Gastrocnemius medialis (tissue), 4 donors: ENCODE measurements at regions not wholly inside any gene's neighbourhood (a gene's known extent, or its start where the extent isn't known, plus 50 kb on each side); places are given as distances from the start of the nearest gene placed in this dataset.

Source experiments
- ATAC-seq, 2 donors: fragments of 150-250 bp; one replicate each; pipeline ENCODE4 v1.9.1; 2016
- DNase-seq, 2 donors: peaks; one replicate each; pipeline ENCODE4 v3.0.0-alpha.2; 2019
- H3K27ac ChIP-seq, 4 donors: fragments of 200-600 bp; sonication (generic); 1 replicate in 1 of 4; 2 replicates in 3 of 4; pipeline ENCODE4 v1.5.1; 2016 to 2018; ENCODE audit warnings: mild to moderate bottlenecking in 2 of 4, moderate library complexity in 1 of 4
- H3K27me3 ChIP-seq, 3 donors: fragments of 200-600 bp; sonication (generic) in 2 of 3; 1 replicate in 1 of 3; 2 replicates in 2 of 3; pipeline versions ENCODE4 v1.5.1 to v1.6.0; 2016 to 2019; ENCODE audit warnings: mild to moderate bottlenecking in 1 of 3, moderate library complexity in 1 of 3
- H3K36me3 ChIP-seq, 2 donors: fragments of 200-600 bp; sonication (generic) in 1 of 2; one replicate each; pipeline ENCODE4 v1.5.1; 2017 to 2018
- H3K4me1 ChIP-seq, 2 donors: fragments of 200-600 bp; sonication (generic) in 1 of 2; one replicate each; pipeline ENCODE4 v1.5.1; 2016 to 2017; ENCODE audit warnings: mild to moderate bottlenecking in 2 of 2
- H3K4me3 ChIP-seq, 4 donors: fragments of 200-600 bp; sonication (generic) in 3 of 4; 1 replicate in 1 of 4; 2 replicates in 3 of 4; pipeline ENCODE4 v1.5.1; 2016 to 2019; ENCODE audit warnings: mild to moderate bottlenecking in 2 of 4
- H3K9me3 ChIP-seq, 3 donors: fragments of 200-600 bp; sonication (generic) in 2 of 3; 1 replicate in 1 of 3; 2 replicates in 2 of 3; pipeline ENCODE4 v1.5.1; 2016 to 2019
- CTCF ChIP-seq, 5 experiments: fragments of 450-650 bp in 3 of 5; fragments of 200-600 bp in 2 of 5; sonication (generic) in 2 of 5; IDR thresholded peaks in 4 of 5; conservative IDR thresholded peaks in 1 of 5; 1 replicate in 4 of 5; 2 replicates in 1 of 5; pipeline ENCODE4 v1.5.1; 2016 to 2019; ENCODE audit warnings: antibody characterized with exemption in 5 of 5, mild to moderate bottlenecking in 3 of 5, moderate library complexity in 3 of 5
- POLR2A ChIP-seq, 2 donors: fragments of 450-650 bp; IDR thresholded peaks; one replicate each; pipeline ENCODE4 v1.6.1; 2017; ENCODE audit warnings: antibody characterized with exemption in 2 of 2, mild to moderate bottlenecking in 2 of 2, moderate library complexity in 2 of 2
- in situ Hi-C, 4 donors: fragments of 200-750 bp; cut with MboI; loops; one replicate each; pipeline versions ENCODE4 v1.15.0 to v1.8.0; 2017; ENCODE audit warnings: low sequenced_read_pairs in 4 of 4
- intact Hi-C: fragments of 100-400 bp; cut with DNase I; formaldehyde crosslinking; loops from one replicate; pipeline ENCODE4 v1.15.1; 2023; ENCODE audit warnings: low total_unique reads

DNA sequence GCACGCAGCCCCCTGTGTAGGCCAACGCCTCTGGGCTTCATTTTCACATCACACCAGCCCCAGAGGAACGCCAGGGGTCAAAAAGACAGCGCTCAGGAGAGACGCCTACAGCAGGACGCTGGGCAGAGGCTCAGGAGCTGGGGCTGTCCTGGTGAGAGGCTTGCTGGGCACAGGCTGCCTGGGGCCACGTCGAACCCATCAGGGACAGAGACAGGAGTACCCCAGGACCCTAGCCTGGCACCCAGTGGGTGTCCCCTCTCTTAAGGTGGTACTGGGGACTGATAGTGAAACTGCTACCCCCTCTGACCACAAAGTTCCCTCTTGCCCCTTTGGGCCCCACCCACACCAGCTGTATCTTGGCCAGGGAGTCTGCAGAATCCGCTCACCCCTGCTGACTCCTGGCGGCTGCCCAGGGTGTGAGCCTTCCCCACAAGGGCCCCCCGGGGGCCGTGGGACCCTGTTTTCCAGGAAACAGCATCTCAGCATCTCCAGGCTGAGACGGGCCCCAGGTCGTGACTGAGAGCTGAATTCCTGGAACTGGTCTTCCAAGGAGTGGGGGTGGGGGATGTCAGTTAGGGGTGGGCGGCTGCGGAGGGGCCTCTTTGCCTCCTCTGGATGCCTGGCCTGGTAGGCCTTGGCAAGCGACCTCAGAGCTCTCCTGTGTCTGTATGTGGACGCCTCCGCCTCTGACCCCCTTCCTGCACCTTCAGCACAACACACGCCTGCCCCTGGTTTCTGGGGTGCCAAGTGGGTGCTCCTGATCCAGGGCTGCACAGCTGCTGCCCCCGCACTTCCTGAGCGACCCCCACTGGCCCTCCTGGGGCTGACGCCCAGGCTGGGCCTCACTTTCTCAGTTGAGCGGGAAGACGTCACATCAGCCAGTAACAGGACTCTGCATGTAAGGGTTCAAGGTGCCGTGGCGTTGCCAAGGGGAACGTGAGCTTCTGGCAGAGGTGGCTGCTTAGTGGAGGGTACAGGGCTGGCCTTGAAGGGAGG, 321.9 kb upstream of the RTL1 start:
- TF ChIP-seq CTCF (IDR thresholded peaks at IDR 0.05 in 4 of 5, conservative IDR thresholded peaks at IDR 0.05 in 1 of 5) (no peak), POLR2A (IDR thresholded peaks at IDR 0.05) (no peak)
- in situ Hi-C loops: no loop called here
- Histone ChIP-seq H3K9me3 (no peaks in the 10 kb centered on the region), H3K36me3 (no peaks in the 10 kb centered on the region), H3K27ac (no peak overlapping the region), H3K27me3 (no peaks in the 10 kb centered on the region), H3K4me3 (no peak overlapping the region), H3K4me1 (no peaks in the 10 kb centered on the region)
- intact Hi-C loops: no loop called here
- no peak for DNase-seq
- ATAC-seq: no peak

- no peak overlapping the region for H3K27ac ChIP-seq
- no peak for ATAC-seq
- in situ Hi-C loops (no loop called here), intact Hi-C loops (no loop called here)
- TF ChIP-seq CTCF (IDR thresholded peaks at IDR 0.05 in 4 of 5, conservative IDR thresholded peaks at IDR 0.05 in 1 of 5) (no peak), POLR2A (IDR thresholded peaks at IDR 0.05) (no peak)
- H3K27me3 ChIP-seq: no peaks in the 10 kb centered on the region
- no peaks in the 10 kb centered on the region for H3K36me3 ChIP-seq
- no peaks in the 10 kb centered on the region for H3K9me3 ChIP-seq
- H3K4me1 ChIP-seq: no peaks in the 10 kb centered on the region
- H3K4me3 ChIP-seq: no peak overlapping the region
- no peak for DNase-seq
Measured at GRCh38 chr14:101226265-101226602, 322.7 kb upstream of the RTL1 start.

DNA sequence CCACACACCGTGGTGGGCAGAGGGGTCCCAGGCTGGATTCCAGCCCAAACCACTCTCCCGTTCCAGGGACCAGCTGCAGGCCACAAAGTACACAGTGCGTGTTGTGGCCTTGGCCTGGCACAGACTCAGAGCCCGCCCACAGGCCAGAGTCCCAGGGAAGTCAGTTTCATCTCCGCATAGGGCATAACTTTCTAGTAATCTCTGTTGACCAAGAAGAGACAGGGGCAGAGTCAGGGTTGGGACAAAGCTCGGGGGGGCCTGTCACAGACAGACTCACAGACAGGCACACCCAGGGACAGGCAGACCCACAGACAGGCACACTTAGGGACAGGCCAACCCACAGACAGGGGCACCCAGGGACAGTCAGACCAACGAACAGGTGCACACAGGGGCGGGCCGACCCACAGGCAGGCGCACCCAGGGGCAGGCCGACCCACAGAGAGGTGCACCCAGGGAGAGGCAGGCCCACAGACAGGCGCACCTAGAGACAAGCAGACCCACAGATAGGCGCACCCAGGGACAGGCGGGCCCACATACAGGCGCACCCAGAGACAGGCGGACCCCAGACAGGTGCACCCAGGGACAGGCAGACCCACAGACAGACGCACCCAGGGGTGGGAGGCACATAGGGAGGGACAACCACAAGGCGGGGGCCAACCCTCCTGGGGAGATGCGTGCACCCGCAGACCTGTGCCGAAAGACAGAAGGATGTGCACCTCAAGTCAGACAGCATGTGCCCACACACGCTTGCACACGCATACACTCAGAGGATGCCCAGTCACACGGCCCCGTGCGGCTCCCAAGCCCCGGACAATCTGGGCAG, 323.3 kb upstream of the RTL1 start:
- TF ChIP-seq CTCF (IDR thresholded peaks at IDR 0.05 in 4 of 5, conservative IDR thresholded peaks at IDR 0.05 in 1 of 5): no peak
- TF ChIP-seq POLR2A (IDR thresholded peaks at IDR 0.05): no peak
- intact Hi-C loops: no loop called here
- H3K9me3 ChIP-seq: no peaks in the 10 kb centered on the region
- no peak for ATAC-seq
- H3K4me3 ChIP-seq: no peak overlapping the region
- no peaks in the 10 kb centered on the region for H3K36me3 ChIP-seq
- no peaks in the 10 kb centered on the region for H3K4me1 ChIP-seq
- no peak overlapping the region for H3K27ac ChIP-seq
- DNase-seq: no peak
- no peaks in the 10 kb centered on the region for H3K27me3 ChIP-seq
- in situ Hi-C loops: no loop called here

GRCh38 chr14:101227611-101228594, 324.4 kb upstream of the RTL1 start:
- intact Hi-C loops (no loop called here), in situ Hi-C loops (no loop called here)
- TF ChIP-seq CTCF (IDR thresholded peaks at IDR 0.05 in 4 of 5, conservative IDR thresholded peaks at IDR 0.05 in 1 of 5) (no peak), POLR2A (IDR thresholded peaks at IDR 0.05) (no peak)
- H3K9me3 ChIP-seq: no peaks in the 10 kb centered on the region
- H3K36me3 ChIP-seq: no peaks in the 10 kb centered on the region
- no peak overlapping the region for H3K4me3 ChIP-seq
- ATAC-seq: no peak
- DNase-seq: no peak
- H3K4me1 ChIP-seq: no peaks in the 10 kb centered on the region
- no peak overlapping the region for H3K27ac ChIP-seq
- H3K27me3 ChIP-seq: no peaks in the 10 kb centered on the region
